ENCODE measurements at regions not wholly inside any gene's neighbourhood (a gene's known extent, or its start where the extent isn't known, plus 50 kb on each side); places are given as distances from the start of the nearest gene placed in this dataset.

GRCh38 chr2:157172239-157172638, 85.3 kb upstream of the GALNT5 start:
- TF ChIP-seq, protein P1, sequence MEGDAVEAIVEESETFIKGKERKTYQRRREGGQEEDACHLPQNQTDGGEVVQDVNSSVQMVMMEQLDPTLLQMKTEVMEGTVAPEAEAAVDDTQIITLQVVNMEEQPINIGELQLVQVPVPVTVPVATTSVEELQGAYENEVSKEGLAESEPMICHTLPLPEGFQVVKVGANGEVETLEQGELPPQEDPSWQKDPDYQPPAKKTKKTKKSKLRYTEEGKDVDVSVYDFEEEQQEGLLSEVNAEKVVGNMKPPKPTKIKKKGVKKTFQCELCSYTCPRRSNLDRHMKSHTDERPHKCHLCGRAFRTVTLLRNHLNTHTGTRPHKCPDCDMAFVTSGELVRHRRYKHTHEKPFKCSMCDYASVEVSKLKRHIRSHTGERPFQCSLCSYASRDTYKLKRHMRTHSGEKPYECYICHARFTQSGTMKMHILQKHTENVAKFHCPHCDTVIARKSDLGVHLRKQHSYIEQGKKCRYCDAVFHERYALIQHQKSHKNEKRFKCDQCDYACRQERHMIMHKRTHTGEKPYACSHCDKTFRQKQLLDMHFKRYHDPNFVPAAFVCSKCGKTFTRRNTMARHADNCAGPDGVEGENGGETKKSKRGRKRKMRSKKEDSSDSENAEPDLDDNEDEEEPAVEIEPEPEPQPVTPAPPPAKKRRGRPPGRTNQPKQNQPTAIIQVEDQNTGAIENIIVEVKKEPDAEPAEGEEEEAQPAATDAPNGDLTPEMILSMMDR (IDR thresholded peaks at IDR 0.05) = no peak
- TF ChIP-seq TCF7L2 (IDR thresholded peaks at IDR 0.05; ENCODE audit: low read depth, low read length) (no peak), POLR2AphosphoS5 (IDR thresholded peaks at IDR 0.05; ENCODE audit: low read depth, low read length) (no peak)
